Mucosa of descending colon (tissue), 3 donors: ENCODE measurements at regions not wholly inside any gene's neighbourhood (a gene's known extent, or its start where the extent isn't known, plus 50 kb on each side); places are given as distances from the start of the nearest gene placed in this dataset.

Experiments
- ATAC-seq: fragments of 200-7000 bp; cut with Tn5 transposase; one replicate; pipeline ENCODE4 v1.9.1; 2020; ENCODE audit warnings: mild to moderate bottlenecking, moderate library complexity
- DNase-seq, 3 donors: peaks; one replicate each; pipeline ENCODE4 v3.0.0-alpha.2; 2020
- H3K36me3 ChIP-seq: fragments of 200-600 bp; one replicate; pipeline ENCODE4 v1.8.0; 2021; ENCODE audit warnings: low read depth, mild to moderate bottlenecking
- H3K4me1 ChIP-seq: fragments of 200-600 bp; one replicate; pipeline ENCODE4 v1.8.0; 2021; ENCODE audit warnings: low read depth, mild to moderate bottlenecking
- H3K4me3 ChIP-seq: fragments of 200-600 bp; one replicate; pipeline ENCODE4 v1.8.0; 2021; ENCODE audit warnings: mild to moderate bottlenecking
- H3K9me3 ChIP-seq: fragments of 200-600 bp; one replicate; pipeline ENCODE4 v1.8.0; 2021; ENCODE audit warnings: mild to moderate bottlenecking
- CTCF ChIP-seq: fragments of 200-600 bp; IDR thresholded peaks from one replicate; pipeline ENCODE4 v1.8.0; 2022; ENCODE audit warnings: antibody characterized with exemption, mild to moderate bottlenecking
- intact Hi-C, 2 donors: fragments of 100-400 bp; cut with DNase I in 1 of 2; cut with micrococcal nuclease in 1 of 2; formaldehyde crosslinking; loops; one replicate each; pipeline versions ENCODE4 v1.11.0 to v1.11.1; 2022; cut with DNase I, micrococcal nuclease
- donor health status: DM: no; HTN: no; CAD: no; lungs with moderate emphysema.
- donor health status: DM: no; HTN: no; CAD: no.
- donor health status: DM: no; HTN: yes; CAD: no.

GRCh38 chr3:16810593-16811367 lies 74.0 kb upstream of the PLCL2 start:
- DNase-seq (no peak), ATAC-seq (no peak)
- intact Hi-C loops: no loop called here
- no peak overlapping the region for H3K4me3 ChIP-seq
- no peak for TF ChIP-seq CTCF
- H3K4me1 ChIP-seq: no peaks in the 10 kb centered on the region
- no peaks in the 10 kb centered on the region for H3K36me3 ChIP-seq
- no peaks in the 10 kb centered on the region for H3K9me3 ChIP-seq

- Histone ChIP-seq H3K4me1 (no peaks in the 10 kb centered on the region), H3K9me3 (no peaks in the 10 kb centered on the region), H3K36me3 (no peaks in the 10 kb centered on the region), H3K4me3 (no peak overlapping the region)
- intact Hi-C loops: no loop called here
- no peak for DNase-seq
- no peak for ATAC-seq
- no peak for TF ChIP-seq CTCF
These were observed 72.8 kb upstream of the PLCL2 start for GRCh38 chr3:16811950-16812349.

GRCh38 chr3:16813336-16813735 lies 71.4 kb upstream of the PLCL2 start:
- Histone ChIP-seq H3K4me1 (no peaks in the 10 kb centered on the region), H3K36me3 (no peaks in the 10 kb centered on the region), H3K9me3 (no peaks in the 10 kb centered on the region), H3K4me3 (no peak overlapping the region)
- ATAC-seq (no peak), DNase-seq (no peak)
- no peak for TF ChIP-seq CTCF
- intact Hi-C loops: no loop called here

GRCh38 chr3:16816048-16816780 lies 68.5 kb upstream of the PLCL2 start:
- no peaks in the 10 kb centered on the region for H3K36me3 ChIP-seq
- ATAC-seq (no peak), DNase-seq (no peak)
- TF ChIP-seq CTCF: no peak
- H3K4me1 ChIP-seq: no peaks in the 10 kb centered on the region
- no peaks in the 10 kb centered on the region for H3K9me3 ChIP-seq
- H3K4me3 ChIP-seq: no peak overlapping the region
- intact Hi-C loops: no loop called here

- H3K4me3 ChIP-seq: no peak overlapping the region
- intact Hi-C loops: no loop called here
- no peaks in the 10 kb centered on the region for H3K4me1 ChIP-seq
- ATAC-seq (no peak), DNase-seq (no peak)
- no peaks in the 10 kb centered on the region for H3K9me3 ChIP-seq
- TF ChIP-seq CTCF: no peak
- H3K36me3 ChIP-seq: no peaks in the 10 kb centered on the region
These were observed 67.6 kb upstream of the PLCL2 start for GRCh38 chr3:16817197-16817596.
